Sigmoid colon (tissue), 4 donors: ENCODE measurements at regions not wholly inside any gene's neighbourhood (a gene's known extent, or its start where the extent isn't known, plus 50 kb on each side); places are given as distances from the start of the nearest gene placed in this dataset.

ENCODE experiments used
- CTCF ChIP-seq, 4 experiments: fragments of 450-650 bp in 3 of 4; fragments of 200-600 bp in 1 of 4; IDR thresholded peaks; one replicate each; pipeline ENCODE4 v1.5.1; 2016 to 2019; ENCODE audit warnings: antibody characterized with exemption in 4 of 4, mild to moderate bottlenecking in 3 of 4, moderate library complexity in 2 of 4
- EP300 ChIP-seq, 4 donors: sonication (generic); formaldehyde crosslinking; IDR thresholded peaks; one replicate each; pipeline ENCODE4 v1.6.1; 2017; ENCODE audit warnings: antibody characterized with exemption in 4 of 4
- POLR2A ChIP-seq, 2 donors: fragments of 450-650 bp; IDR thresholded peaks; one replicate each; pipeline ENCODE4 v1.6.1; 2016; ENCODE audit warnings: antibody characterized with exemption in 2 of 2, mild to moderate bottlenecking in 2 of 2, moderate library complexity in 2 of 2
- POLR2AphosphoS5 ChIP-seq, 4 donors: sonication (generic); formaldehyde crosslinking; IDR thresholded peaks; one replicate each; pipeline ENCODE4 v1.6.1; 2017; ENCODE audit warnings: antibody characterized with exemption in 4 of 4

GRCh38 chr13:62046512-62046911 is 630.9 kb upstream of the PCDH20 start:
- TF ChIP-seq CTCF (IDR thresholded peaks at IDR 0.05) (no peak), POLR2A (IDR thresholded peaks at IDR 0.05) (no peak), POLR2AphosphoS5 (IDR thresholded peaks at IDR 0.05) (no peak), EP300 (IDR thresholded peaks at IDR 0.05) (no peak)
